Aorta (tissue), 5 donors: ENCODE measurements at regions not wholly inside any gene's neighbourhood (a gene's known extent, or its start where the extent isn't known, plus 50 kb on each side); places are given as distances from the start of the nearest gene placed in this dataset.

Experiments used
- ATAC-seq: fragments of 200-7000 bp; cut with Tn5 transposase; one replicate; pipeline ENCODE4 v1.9.1; 2022; ENCODE audit warnings: moderate library complexity; ENCODE audit not compliant: low FRiP score
- DNase-seq, 2 donors: peaks; one replicate each; pipeline ENCODE4 v3.0.0-alpha.2; 2020
- H3K27ac ChIP-seq, 2 donors: one replicate each; pipeline ENCODE4 v1.5.1; 2013; ENCODE audit warnings: low read length in 2 of 2, mild to moderate bottlenecking in 2 of 2, moderate library complexity in 2 of 2, control low read depth in 1 of 2, inconsistent platforms in 1 of 2, low read depth in 1 of 2
- H3K27me3 ChIP-seq, 2 donors: one replicate each; pipeline ENCODE4 v1.6.1; 2013; ENCODE audit warnings: control low read depth in 1 of 2, low read length in 1 of 2, mild to moderate bottlenecking in 1 of 2, moderate library complexity in 1 of 2; ENCODE audit not compliant: insufficient read depth in 2 of 2, control insufficient read depth in 1 of 2
- H3K36me3 ChIP-seq, 2 donors: one replicate each; pipeline ENCODE4 v1.6.1; 2013; ENCODE audit warnings: control low read depth in 1 of 2, low read length in 1 of 2, mild to moderate bottlenecking in 1 of 2; ENCODE audit not compliant: insufficient read depth in 2 of 2, control insufficient read depth in 1 of 2
- H3K4me1 ChIP-seq, 2 donors: one replicate each; pipeline ENCODE4 v1.6.1; 2013; ENCODE audit warnings: low read length in 2 of 2, control low read depth in 1 of 2, mild to moderate bottlenecking in 1 of 2, moderate library complexity in 1 of 2; ENCODE audit not compliant: insufficient read depth in 2 of 2, control insufficient read depth in 1 of 2
- H3K4me3 ChIP-seq, 2 donors: one replicate each; pipeline ENCODE4 v1.5.1; 2013; ENCODE audit warnings: low read length in 2 of 2, control low read depth in 1 of 2, mild to moderate bottlenecking in 1 of 2
- H3K9me3 ChIP-seq: one replicate; pipeline ENCODE4 v1.6.1; 2013; ENCODE audit warnings: mild to moderate bottlenecking, low read length; ENCODE audit not compliant: control insufficient read depth
- WGBS, 2 donors: extraction: QIAGEN DNeasy Blood & Tissue Kit; methylation state at CpG; one replicate each; pipeline ENCODE4 v1.1.7; 2013; 5-methylcytosine and 5-hydroxymethylcytosine counted together
- intact Hi-C, 2 donors: fragments of 100-400 bp; cut with DNase I; formaldehyde crosslinking; loops; one replicate each; pipeline versions ENCODE4 v1.14.2 to v1.15.0; 2022
- donor health status: healthy with polysubstance abuse.
- donor health status: Bipolar disorder and iron deficiency.
- donor health status: DM: no; HTN: no; CAD: no.
- donor health status: DM: no; HTN: no; CAD: no.
- donor health status: DM: yes; HTN: yes; CAD: no.

DNA sequence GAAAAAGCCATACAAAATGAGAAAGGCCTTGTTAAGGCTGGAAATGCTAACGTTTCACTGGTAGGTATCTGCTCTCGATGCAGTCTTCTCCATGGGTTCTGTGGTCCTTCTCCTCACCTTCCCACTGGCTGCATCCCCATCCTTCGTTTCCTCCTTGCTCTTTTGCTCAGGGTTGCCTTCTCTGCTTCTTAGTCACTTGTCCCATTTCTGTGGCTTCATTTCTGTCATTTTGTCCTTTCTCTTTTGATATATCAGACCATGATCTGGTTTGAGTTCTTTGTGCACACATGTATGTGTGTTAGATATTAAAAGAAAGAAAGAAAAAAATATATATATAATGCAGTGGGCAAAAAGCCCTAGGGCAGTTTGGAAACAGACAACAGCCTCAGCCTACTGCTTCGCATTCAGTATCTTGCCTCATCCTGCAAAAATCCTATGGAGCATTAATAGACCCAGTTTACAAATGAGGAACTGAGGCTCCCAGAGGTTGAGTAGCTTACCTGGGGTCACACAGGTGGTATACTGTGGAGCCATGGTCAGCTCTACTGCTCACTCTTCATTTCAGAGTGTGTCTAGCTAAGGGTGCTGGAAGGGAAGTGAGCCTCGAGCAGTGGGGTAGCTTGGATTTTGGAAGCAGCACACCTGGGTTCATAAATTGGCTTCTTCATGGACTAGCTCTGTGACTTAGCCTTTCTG is 57.6 kb upstream of the MEDAG start:
- Histone ChIP-seq H3K27me3 (no peaks in the 10 kb centered on the region), H3K9me3 (no peaks in the 10 kb centered on the region), H3K27ac (no peak overlapping the region), H3K4me3 (no peak overlapping the region), H3K4me1 (no peaks in the 10 kb centered on the region), H3K36me3 (no peaks in the 10 kb centered on the region)
- ATAC-seq (no peak), DNase-seq (no peak)
- 72 to 74% methylated on average over 5 of the region's 5 CpGs for WGBS, 2 donors
- intact Hi-C loops: loop anchor here (2.0 to 5.0 kb wide), 3 partner anchors 14 to 129 kb away; no protein-coding TSS in a partner anchor

DNA sequence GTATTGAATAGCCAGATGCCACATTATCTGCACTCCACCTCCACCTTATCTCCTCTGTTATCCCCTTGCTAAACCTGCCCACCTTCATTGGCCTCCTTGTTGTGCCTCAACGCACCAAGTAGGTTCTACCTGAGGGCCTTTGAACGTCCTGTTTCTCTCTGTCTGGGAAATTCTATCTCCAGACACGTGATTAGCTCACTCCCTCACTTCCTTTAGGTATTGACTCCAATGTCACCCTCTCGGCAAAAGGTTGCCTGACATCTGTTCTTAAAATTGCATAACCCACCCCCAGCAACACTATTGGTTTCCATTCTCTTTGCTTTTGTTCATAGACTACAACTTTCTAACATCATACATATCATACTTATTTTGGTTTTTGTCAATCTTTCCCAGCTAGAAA is 56.5 kb upstream of the MEDAG start:
- DNase-seq: no peak
- H3K4me3 ChIP-seq: no peak overlapping the region
- no peaks in the 10 kb centered on the region for H3K9me3 ChIP-seq
- WGBS, 2 donors: 91 to 98% methylated on average over 4 of the region's 4 CpGs
- H3K4me1 ChIP-seq: no peaks in the 10 kb centered on the region
- intact Hi-C loops: loop anchor here (2.0 to 10.0 kb wide), 4 partner anchors 13 to 195 kb away; no protein-coding TSS in a partner anchor
- H3K27ac ChIP-seq: no peak overlapping the region
- no peaks in the 10 kb centered on the region for H3K36me3 ChIP-seq
- H3K27me3 ChIP-seq: no peaks in the 10 kb centered on the region
- ATAC-seq: no peak

DNA sequence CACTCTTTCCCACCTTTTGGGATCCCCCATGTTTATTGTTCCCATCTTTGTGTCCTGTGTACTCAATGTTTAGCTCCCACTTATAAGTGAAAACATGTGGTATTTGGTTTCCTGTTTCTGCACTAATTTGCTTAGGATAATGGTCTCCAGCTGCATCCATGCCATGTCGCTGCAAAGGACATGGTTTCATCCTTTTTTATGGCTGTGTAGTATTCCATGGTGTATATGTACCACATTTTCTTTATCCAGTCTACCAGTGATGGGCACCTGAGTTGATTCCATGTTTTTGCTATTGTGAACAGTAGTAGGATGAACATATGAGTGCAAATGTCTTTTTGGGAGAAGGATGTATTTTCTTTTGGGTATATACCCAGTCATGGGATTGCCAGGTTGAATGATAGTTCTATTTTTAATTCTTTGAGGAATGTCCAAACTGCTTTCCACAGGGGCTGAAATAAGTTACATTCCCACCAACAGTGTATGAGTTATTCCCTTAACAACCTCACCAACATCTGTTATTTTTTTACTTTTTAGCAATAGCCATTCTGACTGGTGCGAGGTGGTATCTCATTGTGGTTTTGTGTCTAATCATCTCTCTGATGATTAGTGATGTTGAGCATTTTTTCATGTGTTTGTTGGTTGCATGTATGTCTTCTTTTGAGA is 55.7 kb upstream of the MEDAG start:
- DNase-seq (no peak), ATAC-seq (no peak)
- Histone ChIP-seq H3K36me3 (no peaks in the 10 kb centered on the region), H3K27me3 (no peaks in the 10 kb centered on the region), H3K27ac (no peak overlapping the region), H3K4me3 (no peak overlapping the region), H3K9me3 (no peaks in the 10 kb centered on the region), H3K4me1 (no peaks in the 10 kb centered on the region)
- WGBS, 2 donors: 86 to 91% methylated on average over 2 of the region's 2 CpGs
- intact Hi-C loops: loop anchor here in 1 of 2 donors (10.0 kb wide), 1 partner anchor 194 kb away; no protein-coding TSS in a partner anchor

DNA sequence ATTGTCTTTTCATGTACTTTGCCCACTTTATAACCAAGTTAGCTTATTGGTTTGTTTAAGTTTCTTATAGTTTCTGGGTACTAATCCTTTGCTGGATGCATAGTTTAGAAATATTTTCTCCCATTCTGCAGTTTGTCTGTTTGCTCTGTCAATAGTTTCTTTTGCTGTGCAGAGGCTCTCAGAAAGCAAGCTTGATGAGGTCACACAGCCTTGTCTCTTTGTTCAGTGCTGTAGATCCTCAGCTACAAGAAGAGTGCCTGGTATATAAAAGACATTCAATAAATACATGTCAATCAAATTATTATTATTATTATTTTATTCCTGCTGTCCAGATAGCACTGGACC is 55.2 kb upstream of the MEDAG start:
- DNase-seq (no peak), ATAC-seq (no peak)
- Histone ChIP-seq H3K4me3 (no peak overlapping the region), H3K9me3 (no peaks in the 10 kb centered on the region), H3K36me3 (no peaks in the 10 kb centered on the region), H3K4me1 (no peaks in the 10 kb centered on the region), H3K27ac (no peak overlapping the region), H3K27me3 (no peaks in the 10 kb centered on the region)
- intact Hi-C loops: loop anchor here in 1 of 2 donors (10.0 kb wide), 1 partner anchor 194 kb away; no protein-coding TSS in a partner anchor

DNA sequence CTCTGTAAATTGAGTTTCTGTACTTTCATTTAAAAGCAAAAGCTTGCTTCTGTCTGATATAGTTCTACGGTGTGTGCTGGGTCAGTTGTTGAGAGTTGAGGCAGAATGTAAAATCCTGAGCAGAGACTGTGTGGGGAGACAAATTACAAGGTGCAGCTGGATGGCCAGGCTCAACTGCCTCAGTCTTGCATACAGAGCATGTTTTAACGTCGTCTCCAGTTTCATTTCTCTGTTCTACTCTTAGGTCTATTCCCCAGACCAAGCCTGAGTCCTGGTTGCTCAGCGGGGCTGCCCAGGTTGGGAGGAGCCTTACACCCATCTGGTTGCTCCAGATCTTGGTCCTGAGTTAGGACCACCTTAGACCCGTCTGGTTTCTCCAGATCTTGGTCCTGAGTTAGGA is 54.4 kb upstream of the MEDAG start:
- intact Hi-C loops: loop anchor here in 1 of 2 donors (10.0 kb wide), 1 partner anchor 193 kb away; no protein-coding TSS in a partner anchor
- H3K9me3 ChIP-seq: no peaks in the 10 kb centered on the region
- DNase-seq: no peak

DNA sequence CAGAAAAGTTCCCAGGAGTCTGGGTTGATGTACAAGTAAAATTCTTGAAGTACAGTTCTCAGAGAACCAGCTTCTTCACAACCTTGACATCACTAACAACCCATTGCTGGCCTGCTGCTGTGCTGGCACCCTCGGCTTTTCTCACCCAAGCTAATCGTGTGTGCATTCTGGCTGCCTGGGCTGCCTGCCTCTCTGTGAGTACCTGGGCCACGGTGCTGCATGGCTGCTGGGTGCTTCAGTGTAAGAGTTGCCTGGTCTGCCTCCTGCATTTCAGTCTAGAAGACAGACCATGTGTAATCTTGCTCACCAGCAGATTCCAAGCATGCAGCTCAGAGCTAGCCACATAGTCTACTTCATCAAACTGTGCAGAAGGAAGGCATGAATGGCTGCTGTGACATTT is 50.5 kb upstream of the MEDAG start:
- Histone ChIP-seq H3K4me1 (peaks cover 0 to 2% of the 10 kb centered on the region in 2 donors), H3K9me3 (no peaks in the 10 kb centered on the region), H3K27ac (no peak overlapping the region), H3K27me3 (no peaks in the 10 kb centered on the region), H3K4me3 (no peak overlapping the region), H3K36me3 (no peaks in the 10 kb centered on the region)
- ATAC-seq: no peak
- DNase-seq: no peak
- intact Hi-C loops: loop anchor here in 1 of 2 donors (10.0 kb wide), 1 partner anchor 189 kb away; no protein-coding TSS in a partner anchor
- 78 to 81% methylated on average over 3 of the region's 3 CpGs for WGBS, 2 donors

More for the DNA sequence above, 54.4 kb upstream of the MEDAG start:
- Histone ChIP-seq H3K27me3 (no peaks in the 10 kb centered on the region), H3K27ac (no peak overlapping the region), H3K36me3 (no peaks in the 10 kb centered on the region), H3K4me1 (no peaks in the 10 kb centered on the region), H3K4me3 (no peak overlapping the region)
- 82 to 93% methylated on average over 5 of the region's 5 CpGs for WGBS, 2 donors
- no peak for ATAC-seq

DNA sequence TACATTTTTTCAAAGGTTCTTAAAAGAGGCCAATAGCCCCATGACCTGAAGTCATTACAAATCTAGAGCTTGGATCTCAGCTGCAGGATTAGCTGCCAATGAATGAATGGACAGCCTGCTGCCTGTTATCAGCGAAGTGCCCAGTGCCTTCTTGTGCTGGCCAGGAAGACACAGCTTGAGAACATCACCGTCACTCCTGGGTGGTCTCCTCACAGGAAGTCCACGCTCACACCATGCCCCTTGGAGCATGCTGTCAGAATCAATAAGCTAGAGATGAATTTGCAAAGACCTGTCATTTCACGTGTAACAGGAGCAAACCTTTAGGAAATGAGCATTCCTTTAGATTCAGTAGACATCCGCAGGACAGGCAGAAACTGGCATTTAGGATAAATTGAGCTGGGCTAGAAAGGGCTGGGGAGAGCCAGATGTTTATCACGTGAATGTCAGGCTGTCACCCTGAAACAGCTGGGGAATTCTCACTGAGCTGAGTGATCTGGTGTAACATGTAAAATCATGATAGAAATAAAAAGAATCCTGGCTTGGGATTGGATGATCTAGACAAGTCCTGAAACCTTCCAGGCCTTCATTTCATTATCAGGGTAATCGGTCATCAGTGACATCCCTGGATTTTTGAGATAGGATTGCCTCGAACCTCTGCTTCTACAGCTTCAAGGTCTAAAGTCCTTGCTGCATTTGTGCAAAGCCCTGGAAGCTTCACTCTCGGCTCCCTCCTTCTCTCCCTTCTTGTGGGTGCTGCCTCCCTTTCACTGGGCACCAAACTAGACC is 49.9 kb upstream of the MEDAG start:
- Histone ChIP-seq H3K9me3 (no peaks in the 10 kb centered on the region), H3K36me3 (no peaks in the 10 kb centered on the region), H3K27ac (no peak overlapping the region), H3K4me3 (no peak overlapping the region), H3K27me3 (no peaks in the 10 kb centered on the region), H3K4me1 (peaks cover 0 to 2% of the 10 kb centered on the region in 2 donors)
- ATAC-seq (no peak), DNase-seq (no peak)
- WGBS, 2 donors: 87% methylated on average over 9 of the region's 9 CpGs
- intact Hi-C loops: loop anchor here in 1 of 2 donors (10.0 kb wide), 1 partner anchor 189 kb away; no protein-coding TSS in a partner anchor
